Iris pigment epithelial cell (primary cell): ENCODE measurements at regions not wholly inside any gene's neighbourhood (a gene's known extent, or its start where the extent isn't known, plus 50 kb on each side); places are given as distances from the start of the nearest gene placed in this dataset.
"Not testable (repeated sequence)": the region's sequence is repeated elsewhere in the genome, so short reads cannot be mapped to it uniquely, and the experiment has no call there.

Experiments
- DNase-seq: peaks from one replicate; pipeline ENCODE4 v3.0.0-alpha.2; 2011; ENCODE audit warnings: low read depth

GRCh38 chr6:163738304-163738703 lies 323.8 kb downstream of the QKI start:
- DNase-seq = no peak

GRCh38 chr6:163735076-163735475 lies 320.6 kb downstream of the QKI start:
- no peak for DNase-seq

- DNase-seq = no peak
Measured at GRCh38 chr6:163733061-163733460, 318.5 kb downstream of the QKI start.

- DNase-seq = no peak
Measured at GRCh38 chr6:163732479-163732878, 318.0 kb downstream of the QKI start.

GRCh38 chr6:163732014-163732351 lies 317.5 kb downstream of the QKI start:
- DNase-seq = not testable (repeated sequence)

GRCh38 chr6:163731215-163732013 lies 316.9 kb downstream of the QKI start:
- DNase-seq = no peak

- no peak for DNase-seq
Measured at GRCh38 chr6:163730246-163731210, 316.0 kb downstream of the QKI start.

GRCh38 chr6:163729127-163729872 lies 314.8 kb downstream of the QKI start:
- no peak for DNase-seq

GRCh38 chr6:163728442-163729126 lies 314.1 kb downstream of the QKI start:
- DNase-seq = no peak

GRCh38 chr6:163726037-163726695 lies 311.6 kb downstream of the QKI start:
- DNase-seq = no peak

GRCh38 chr6:163725008-163725941 lies 310.8 kb downstream of the QKI start:
- DNase-seq = no peak

GRCh38 chr6:163724196-163724595 lies 309.7 kb downstream of the QKI start:
- no peak for DNase-seq

- DNase-seq = no peak
Measured at GRCh38 chr6:163723759-163724158, 309.2 kb downstream of the QKI start.

GRCh38 chr6:163721922-163722692 lies 307.6 kb downstream of the QKI start:
- no peak for DNase-seq

- no peak for DNase-seq
Measured at GRCh38 chr6:163721435-163721834, 306.9 kb downstream of the QKI start.

- no peak for DNase-seq
Measured at GRCh38 chr6:163720460-163721235, 306.1 kb downstream of the QKI start.

GRCh38 chr6:163720005-163720404 lies 305.5 kb downstream of the QKI start:
- peak; percentile 33 for DNase-seq

GRCh38 chr6:163719028-163719742 lies 304.7 kb downstream of the QKI start:
- no peak for DNase-seq
